Liver (tissue), 8 donors: ENCODE measurements at regions not wholly inside any gene's neighbourhood (a gene's known extent, or its start where the extent isn't known, plus 50 kb on each side); places are given as distances from the start of the nearest gene placed in this dataset.

Source experiments
- DNase-seq: peaks from one replicate; pipeline ENCODE4 v3.0.0-alpha.2; 2017; ENCODE audit warnings: low spot score
- H3K27ac ChIP-seq, 2 donors: one replicate each; pipeline ENCODE4 v1.7.0; 2013; ENCODE audit warnings: inconsistent platforms in 2 of 2, low read length in 2 of 2, control low read depth in 1 of 2, low read depth in 1 of 2, mild to moderate bottlenecking in 1 of 2
- H3K27me3 ChIP-seq, 4 donors: one replicate each; pipeline versions ENCODE4 v1.6.1 to v1.7.0; 2013; ENCODE audit warnings: low read length in 3 of 4, inconsistent platforms in 1 of 4, mild to moderate bottlenecking in 1 of 4, moderate library complexity in 1 of 4; ENCODE audit not compliant: control insufficient read depth in 4 of 4, insufficient read depth in 4 of 4
- H3K36me3 ChIP-seq, 4 donors: one replicate each; pipeline versions ENCODE4 v1.6.1 to v1.7.0; 2013; ENCODE audit warnings: low read length in 3 of 4, mild to moderate bottlenecking in 3 of 4, low read depth in 1 of 4, moderate library complexity in 1 of 4; ENCODE audit not compliant: control insufficient read depth in 4 of 4, insufficient read depth in 3 of 4
- H3K4me1 ChIP-seq, 4 donors: one replicate each; pipeline versions ENCODE4 v1.6.1 to v1.7.0; 2013; ENCODE audit warnings: low read length in 3 of 4, mild to moderate bottlenecking in 3 of 4, moderate library complexity in 1 of 4; ENCODE audit not compliant: control insufficient read depth in 4 of 4, insufficient read depth in 4 of 4
- H3K4me3 ChIP-seq, 3 donors: one replicate each; pipeline versions ENCODE4 v1.6.1 to v1.7.0; 2013; ENCODE audit warnings: low read length in 3 of 3, control low read depth in 1 of 3, low read depth in 1 of 3, mild to moderate bottlenecking in 1 of 3
- H3K9ac ChIP-seq, 2 donors: one replicate each; pipeline ENCODE4 v1.7.0; 2013; ENCODE audit warnings: low read length in 2 of 2, mild to moderate bottlenecking in 2 of 2, moderate library complexity in 2 of 2, control low read depth in 1 of 2, low read depth in 1 of 2
- H3K9me3 ChIP-seq, 4 donors: one replicate each; pipeline versions ENCODE4 v1.6.1 to v1.7.0; 2013; ENCODE audit warnings: low read length in 3 of 4; ENCODE audit not compliant: control insufficient read depth in 4 of 4
- ATF3 ChIP-seq: IDR thresholded peaks from 2 replicates; pipeline ENCODE4 v1.6.1; 2016; ENCODE audit warnings: antibody characterized with exemption
- CTCF ChIP-seq: fragments of 150-350 bp; IDR thresholded peaks from 2 replicates; pipeline ENCODE4 v1.5.1; 2017; ENCODE audit warnings: improper control_type of control experiment, low read depth, low read length; ENCODE audit not compliant: missing input control
- EGR1 ChIP-seq, 2 donors: IDR thresholded peaks; 2 replicates each; pipeline ENCODE4 v1.6.1; 2016 to 2018; ENCODE audit warnings: antibody characterized with exemption in 2 of 2, low read depth in 2 of 2
- FOXA1 ChIP-seq: IDR thresholded peaks from 2 replicates; pipeline ENCODE4 v1.6.1; 2016; ENCODE audit warnings: antibody characterized with exemption
- FOXA2 ChIP-seq: IDR thresholded peaks from 2 replicates; pipeline ENCODE4 v1.6.1; 2016; ENCODE audit warnings: antibody characterized with exemption
- GABPA ChIP-seq, 2 donors: IDR thresholded peaks in 1 of 2; conservative IDR thresholded peaks in 1 of 2; 2 replicates each; pipeline ENCODE4 v1.6.1; 2016; ENCODE audit warnings: antibody characterized with exemption in 2 of 2, mild to moderate bottlenecking in 1 of 2, moderate library complexity in 1 of 2
- HNF4A ChIP-seq, 2 donors: conservative IDR thresholded peaks; 2 replicates each; pipeline ENCODE4 v1.6.1; 2016; ENCODE audit warnings: antibody characterized with exemption in 2 of 2, mild to moderate bottlenecking in 2 of 2
- HNF4G ChIP-seq: IDR thresholded peaks from 2 replicates; pipeline ENCODE4 v1.6.1; 2016; ENCODE audit warnings: antibody characterized with exemption
- JUND ChIP-seq, 2 donors: IDR thresholded peaks; 2 replicates each; pipeline ENCODE4 v1.6.1; 2016; ENCODE audit warnings: antibody characterized with exemption in 2 of 2
- MAX ChIP-seq: IDR thresholded peaks from 2 replicates; pipeline ENCODE4 v1.6.1; 2016; ENCODE audit warnings: antibody characterized with exemption
- NR2F2 ChIP-seq: IDR thresholded peaks from 2 replicates; pipeline ENCODE4 v1.6.1; 2016; ENCODE audit warnings: antibody characterized with exemption
- RAD21 ChIP-seq, 2 donors: IDR thresholded peaks; 2 replicates each; pipeline ENCODE4 v1.6.1; 2016; ENCODE audit warnings: antibody characterized with exemption in 2 of 2, mild to moderate bottlenecking in 2 of 2
- REST ChIP-seq: IDR thresholded peaks from 2 replicates; pipeline ENCODE4 v1.6.1; 2016; ENCODE audit warnings: antibody characterized with exemption, mild to moderate bottlenecking
- RXRA ChIP-seq, 2 donors: IDR thresholded peaks; 2 replicates each; pipeline ENCODE4 v1.6.1; 2017 to 2018; ENCODE audit warnings: antibody characterized with exemption in 2 of 2, mild to moderate bottlenecking in 1 of 2
- SP1 ChIP-seq: IDR thresholded peaks from 2 replicates; pipeline ENCODE4 v1.6.1; 2018; ENCODE audit warnings: antibody characterized with exemption, mild to moderate bottlenecking
- TAF1 ChIP-seq: conservative IDR thresholded peaks from 2 replicates; pipeline ENCODE4 v1.6.1; 2016; ENCODE audit warnings: antibody characterized with exemption, mild to moderate bottlenecking
- YY1 ChIP-seq: IDR thresholded peaks from 2 replicates; pipeline ENCODE4 v1.6.1; 2016; ENCODE audit warnings: antibody characterized with exemption, mild to moderate bottlenecking
- ZBTB33 ChIP-seq: IDR thresholded peaks from 2 replicates; pipeline ENCODE4 v1.6.1; 2016; ENCODE audit warnings: antibody characterized with exemption
- WGBS: extraction: QIAGEN DNeasy Blood & Tissue Kit; methylation state at CpG from one replicate; pipeline ENCODE4 v1.1.7; 2013; 5-methylcytosine and 5-hydroxymethylcytosine counted together
- donor health status: healthy.
- donor health status: healthy.
- donor health status: healthy.
- donor health status: healthy.
- donor health status: healthy.

GRCh38 chr13:73697166-73697565 lies 437.0 kb downstream of the KLF12 start:
- peaks cover 5 to 20% (median 8%) of the 10 kb centered on the region in 4 donors for H3K36me3 ChIP-seq
- H3K4me1 ChIP-seq = no peaks in the 10 kb centered on the region
- H3K9ac ChIP-seq = no peak overlapping the region
- H3K27me3 ChIP-seq = no peaks in the 10 kb centered on the region
- H3K9me3 ChIP-seq = no peaks in the 10 kb centered on the region
- H3K27ac ChIP-seq = no peak overlapping the region
- H3K4me3 ChIP-seq = no peak overlapping the region
- DNase-seq = no peak
- TF ChIP-seq HNF4A (conservative IDR thresholded peaks at IDR 0.05) (no peak), YY1 (no peak), ZBTB33 (no peak), RAD21 (IDR thresholded peaks at IDR 0.05) (no peak), FOXA1 (no peak), CTCF (no peak), FOXA2 (no peak), MAX (no peak), REST (no peak), NR2F2 (no peak), GABPA (IDR thresholded peaks at IDR 0.05 in 1 of 2, conservative IDR thresholded peaks at IDR 0.05 in 1 of 2) (no peak), RXRA (IDR thresholded peaks at IDR 0.05) (no peak), EGR1 (IDR thresholded peaks at IDR 0.05; ENCODE audit: low read depth in 2 of 2) (no peak), JUND (IDR thresholded peaks at IDR 0.05) (no peak), ATF3 (no peak), HNF4G (no peak), TAF1 (no peak), SP1 (no peak)

GRCh38 chr13:73696713-73697112 lies 437.5 kb downstream of the KLF12 start:
- Histone ChIP-seq H3K36me3 (peaks cover 5 to 20% (median 8%) of the 10 kb centered on the region in 4 donors), H3K27me3 (no peaks in the 10 kb centered on the region), H3K4me3 (no peak overlapping the region), H3K27ac (no peak overlapping the region), H3K9me3 (no peaks in the 10 kb centered on the region), H3K9ac (no peak overlapping the region), H3K4me1 (no peaks in the 10 kb centered on the region)
- WGBS = 98% methylated on average over 3 of the region's 3 CpGs
- no peak for DNase-seq
- TF ChIP-seq HNF4G = no peak
- no peak for TF ChIP-seq CTCF
- TF ChIP-seq REST = no peak
- no peak for TF ChIP-seq MAX
- TF ChIP-seq ATF3 = no peak
- no peak for TF ChIP-seq HNF4A (conservative IDR thresholded peaks at IDR 0.05)
- no peak for TF ChIP-seq RAD21 (IDR thresholded peaks at IDR 0.05)
- no peak for TF ChIP-seq SP1
